Glutamatergic neuron (in vitro differentiated cells): ENCODE measurements at regions not wholly inside any gene's neighbourhood (a gene's known extent, or its start where the extent isn't known, plus 50 kb on each side); places are given as distances from the start of the nearest gene placed in this dataset.

Experiments
- DNase-seq: peaks from one replicate; pipeline ENCODE4 v3.0.0; 2022
- H3K27ac Mint-ChIP-seq: one replicate; pipeline ENCODE4 v1.8.0; 2020; ENCODE audit warnings: mild to moderate bottlenecking, mixed read lengths, inconsistent platforms; ENCODE audit not compliant: unreplicated experiment
- H3K27me3 Mint-ChIP-seq: one replicate; pipeline ENCODE4 v1.8.0; 2020; ENCODE audit warnings: mild to moderate bottlenecking, moderate library complexity, mixed read lengths, inconsistent platforms; ENCODE audit not compliant: unreplicated experiment
- H3K36me3 Mint-ChIP-seq: one replicate; pipeline ENCODE4 v1.8.0; 2020; ENCODE audit warnings: mild to moderate bottlenecking, mixed read lengths, inconsistent platforms; ENCODE audit not compliant: unreplicated experiment
- H3K4me1 Mint-ChIP-seq: one replicate; pipeline ENCODE4 v1.8.0; 2020; ENCODE audit warnings: mild to moderate bottlenecking, low read depth, mixed read lengths, inconsistent platforms; ENCODE audit not compliant: unreplicated experiment
- H3K4me3 Mint-ChIP-seq: one replicate; pipeline ENCODE4 v1.8.0; 2020; ENCODE audit warnings: mild to moderate bottlenecking, mixed read lengths, inconsistent platforms; ENCODE audit not compliant: unreplicated experiment
- H3K9me3 Mint-ChIP-seq: one replicate; pipeline ENCODE4 v1.8.0; 2020; ENCODE audit warnings: mild to moderate bottlenecking, moderate library complexity, mixed read lengths, inconsistent platforms; ENCODE audit not compliant: unreplicated experiment
- CTCF ChIP-seq: fragments of 200-600 bp; sonication (generic); IDR thresholded peaks from one replicate; pipeline ENCODE4 v1.5.0; 2021; ENCODE audit not compliant: partially characterized antibody, unreplicated experiment

GRCh38 chr4:128366212-128366611 lies 78.6 kb upstream of the PGRMC2 start:
- no peaks in the 10 kb centered on the region for H3K4me1 Mint-ChIP-seq
- no peaks in the 10 kb centered on the region for H3K9me3 Mint-ChIP-seq
- H3K27ac Mint-ChIP-seq: no peak overlapping the region
- DNase-seq: no peak
- no peak overlapping the region for H3K4me3 Mint-ChIP-seq
- no peaks in the 10 kb centered on the region for H3K27me3 Mint-ChIP-seq
- no peak for TF ChIP-seq CTCF
- H3K36me3 Mint-ChIP-seq: peaks cover 5% of the 10 kb centered on the region

- Mint-ChIP-seq H3K4me3 (no peak overlapping the region), H3K27me3 (no peaks in the 10 kb centered on the region), H3K4me1 (no peaks in the 10 kb centered on the region), H3K36me3 (peaks cover under 1% of the 10 kb centered on the region), H3K27ac (no peak overlapping the region), H3K9me3 (no peaks in the 10 kb centered on the region)
- no peak for DNase-seq
- TF ChIP-seq CTCF: no peak
Observed at GRCh38 chr4:128364565-128364964, 77.0 kb upstream of the PGRMC2 start.

GRCh38 chr4:128363966-128364365 lies 76.4 kb upstream of the PGRMC2 start:
- DNase-seq: no peak
- no peaks in the 10 kb centered on the region for H3K36me3 Mint-ChIP-seq
- no peaks in the 10 kb centered on the region for H3K27me3 Mint-ChIP-seq
- no peak overlapping the region for H3K27ac Mint-ChIP-seq
- no peak for TF ChIP-seq CTCF
- H3K4me3 Mint-ChIP-seq: no peak overlapping the region
- H3K9me3 Mint-ChIP-seq: no peaks in the 10 kb centered on the region
- H3K4me1 Mint-ChIP-seq: no peaks in the 10 kb centered on the region

- H3K4me3 Mint-ChIP-seq: no peak overlapping the region
- H3K27ac Mint-ChIP-seq: no peak overlapping the region
- TF ChIP-seq CTCF: no peak
- no peaks in the 10 kb centered on the region for H3K36me3 Mint-ChIP-seq
- no peaks in the 10 kb centered on the region for H3K27me3 Mint-ChIP-seq
- no peaks in the 10 kb centered on the region for H3K9me3 Mint-ChIP-seq
- DNase-seq: no peak
- no peaks in the 10 kb centered on the region for H3K4me1 Mint-ChIP-seq
Observed at GRCh38 chr4:128362760-128363159, 75.1 kb upstream of the PGRMC2 start.

- Mint-ChIP-seq H3K4me1 (peaks cover 4% of the 10 kb centered on the region), H3K27ac (no peak overlapping the region), H3K27me3 (no peaks in the 10 kb centered on the region), H3K4me3 (no peak overlapping the region), H3K36me3 (no peaks in the 10 kb centered on the region), H3K9me3 (no peaks in the 10 kb centered on the region)
- TF ChIP-seq CTCF: no peak
- no peak for DNase-seq
Observed at GRCh38 chr4:128359422-128359821, 71.8 kb upstream of the PGRMC2 start.
